Suprapubic skin (tissue), 4 donors: ENCODE measurements at regions not wholly inside any gene's neighbourhood (a gene's known extent, or its start where the extent isn't known, plus 50 kb on each side); places are given as distances from the start of the nearest gene placed in this dataset.

ENCODE experiments used
- CTCF ChIP-seq, 2 donors: fragments of 200-600 bp in 1 of 2; fragments of 450-650 bp in 1 of 2; sonication (generic) in 1 of 2; IDR thresholded peaks; one replicate each; pipeline ENCODE4 v1.5.1; 2016 to 2019; ENCODE audit warnings: antibody characterized with exemption in 2 of 2, mild to moderate bottlenecking in 1 of 2, moderate library complexity in 1 of 2
- POLR2A ChIP-seq, 2 donors: fragments of 450-650 bp; IDR thresholded peaks; one replicate each; pipeline ENCODE4 v1.6.1; 2017; ENCODE audit warnings: antibody characterized with exemption in 2 of 2, mild to moderate bottlenecking in 2 of 2, moderate library complexity in 2 of 2
- POLR2AphosphoS5 ChIP-seq, 3 donors: sonication (generic); formaldehyde crosslinking; IDR thresholded peaks; one replicate each; pipeline ENCODE4 v1.6.1; 2017; ENCODE audit warnings: antibody characterized with exemption in 3 of 3

- TF ChIP-seq CTCF (IDR thresholded peaks at IDR 0.05) = no peak
- no peak for TF ChIP-seq POLR2A (IDR thresholded peaks at IDR 0.05)
- TF ChIP-seq POLR2AphosphoS5 (IDR thresholded peaks at IDR 0.05) = no peak
These were observed 485.7 kb upstream of the ZNF385D start for GRCh38 chr3:22236490-22237270.
